NCI-H1694 treated with DMSO at 0.1 percent for 48 hours (cell line): ENCODE measurements at regions not wholly inside any gene's neighbourhood (a gene's known extent, or its start where the extent isn't known, plus 50 kb on each side); places are given as distances from the start of the nearest gene placed in this dataset.

ENCODE experiments used
- DNase-seq: peaks from one replicate; lab custom pipeline; 2025; lab: John Stamatoyannopoulos, UW

DNA sequence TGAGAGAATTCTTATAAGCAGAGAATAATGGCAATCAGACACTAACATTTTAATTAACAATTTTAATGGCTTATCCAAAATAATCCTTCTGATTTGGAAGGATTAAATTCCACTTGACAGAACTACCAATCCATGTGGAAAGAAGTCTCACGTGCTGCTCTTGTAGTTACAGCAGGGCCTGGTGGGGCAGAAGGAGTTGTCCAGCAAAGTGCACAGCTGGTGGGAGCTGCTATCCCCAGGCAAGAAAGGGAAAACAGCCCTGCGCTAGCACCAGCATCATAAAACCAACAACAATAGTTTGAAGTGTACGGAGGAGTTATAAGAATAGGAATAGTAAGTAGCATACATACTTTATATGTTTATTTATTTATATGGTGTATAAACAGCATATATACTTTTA lies 127.4 kb upstream of the TRIM2 start:
- DNase-seq, result no peak

DNA sequence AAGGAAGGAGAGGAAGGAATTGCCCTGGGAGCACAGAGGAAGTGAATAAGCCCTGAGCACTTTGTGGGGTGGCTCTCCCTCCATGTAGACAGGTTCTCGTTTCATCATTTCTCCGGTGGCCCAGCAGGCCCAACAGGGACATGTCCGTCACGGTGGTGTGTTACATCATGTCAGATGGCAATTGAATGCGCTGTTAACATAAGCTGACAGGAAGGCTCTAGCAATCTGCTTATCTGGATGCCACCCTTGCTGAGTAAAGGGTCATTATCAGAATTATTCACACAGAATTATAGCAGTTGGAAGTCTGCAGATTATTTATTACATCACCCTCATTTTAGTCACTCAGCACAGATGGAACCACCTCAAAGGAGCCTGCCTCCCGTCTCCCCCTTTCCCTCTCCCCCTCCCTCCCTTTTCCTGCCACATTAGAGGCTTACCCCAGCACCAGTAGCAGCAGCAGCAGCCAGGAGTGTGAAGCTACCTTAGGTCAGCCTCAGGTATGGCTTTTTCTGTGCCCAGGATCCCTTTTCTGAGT lies 124.3 kb upstream of the TRIM2 start:
- no peak for DNase-seq

GRCh38 chr4:153081006-153081580 lies 123.2 kb upstream of the TRIM2 start:
- no peak for DNase-seq

- no peak for DNase-seq
Observed at GRCh38 chr4:153081693-153082092, 122.5 kb upstream of the TRIM2 start.

- DNase-seq, result no peak
Observed at GRCh38 chr4:153082322-153083301, 121.6 kb upstream of the TRIM2 start.

DNA sequence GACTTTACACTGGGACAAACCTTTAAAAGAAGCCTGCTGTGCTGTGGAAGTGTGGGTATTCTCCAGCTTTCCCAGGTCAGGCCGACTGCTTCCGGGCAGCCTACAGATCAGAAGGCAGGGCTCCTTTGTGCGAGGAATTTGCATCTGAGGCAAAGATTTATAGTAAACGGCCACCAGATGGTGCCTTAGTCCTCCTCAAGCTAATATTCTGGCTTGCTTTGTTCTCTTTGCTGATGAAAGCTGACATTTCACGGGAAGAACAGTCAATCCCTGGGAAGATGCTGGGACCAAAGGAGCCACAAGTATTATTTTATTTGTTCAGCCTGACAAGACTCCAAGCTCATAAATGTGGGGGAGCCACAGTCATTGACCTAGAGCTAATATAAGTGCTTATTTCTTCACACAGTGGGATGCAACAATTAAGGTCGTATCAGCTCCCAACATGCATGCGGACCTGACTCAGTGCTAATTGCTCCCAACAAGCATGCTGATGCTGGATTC lies 120.7 kb upstream of the TRIM2 start:
- DNase-seq, result peak; percentile 88

GRCh38 chr4:153084224-153084979 lies 119.8 kb upstream of the TRIM2 start:
- no peak for DNase-seq

DNA sequence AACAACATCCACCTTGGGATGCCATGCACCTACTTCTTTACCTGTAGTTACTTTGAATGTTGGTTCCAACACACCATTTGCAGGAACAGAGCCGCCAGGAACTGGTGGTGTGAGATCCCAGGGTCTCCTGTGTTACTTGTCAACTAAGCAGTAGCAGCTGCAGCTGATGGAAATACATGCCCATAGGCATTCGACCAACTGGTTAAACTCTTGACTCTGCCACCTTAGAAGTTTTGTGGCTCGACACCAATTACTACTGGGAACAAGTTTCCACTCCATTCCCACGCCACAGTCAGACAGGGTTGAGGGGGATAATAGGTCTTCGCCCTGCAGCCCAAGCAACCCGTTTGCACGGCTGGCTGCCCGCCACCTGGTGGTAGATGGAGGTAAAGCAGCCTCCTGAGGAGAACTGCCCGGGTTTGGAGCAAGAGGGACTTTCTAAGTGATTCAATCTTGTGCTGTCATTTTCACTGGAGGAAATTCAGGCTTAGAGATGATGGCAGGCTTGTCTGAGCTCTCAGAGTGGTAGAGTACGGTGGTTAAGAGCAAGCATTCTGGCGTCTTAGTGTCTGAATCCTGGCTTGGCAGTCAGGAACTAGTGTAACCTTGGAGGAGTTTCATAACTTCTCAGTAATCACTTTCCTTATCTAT lies 119.1 kb upstream of the TRIM2 start:
- DNase-seq, result peak; percentile 44

- DNase-seq, result no peak
Observed at GRCh38 chr4:153087671-153088194, 116.5 kb upstream of the TRIM2 start.

DNA sequence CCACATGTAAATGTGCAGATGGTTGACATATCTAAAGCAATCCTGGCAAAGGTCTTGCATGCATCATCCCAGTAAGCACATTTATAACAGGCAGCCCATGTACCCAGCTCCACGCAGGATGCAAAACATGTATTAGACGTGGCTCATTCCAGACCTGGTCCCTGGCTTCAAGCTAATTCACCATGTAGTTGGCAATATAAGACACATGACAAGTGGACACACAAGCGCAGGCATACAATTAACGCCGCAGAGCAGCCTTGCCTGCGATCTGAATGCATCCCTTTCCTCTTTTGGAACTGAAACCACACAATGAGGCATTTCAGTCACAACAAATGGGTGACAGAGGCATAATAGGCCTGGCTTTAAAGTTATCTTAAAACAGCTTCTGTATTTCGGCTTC lies 114.5 kb upstream of the TRIM2 start:
- DNase-seq, result no peak

DNA sequence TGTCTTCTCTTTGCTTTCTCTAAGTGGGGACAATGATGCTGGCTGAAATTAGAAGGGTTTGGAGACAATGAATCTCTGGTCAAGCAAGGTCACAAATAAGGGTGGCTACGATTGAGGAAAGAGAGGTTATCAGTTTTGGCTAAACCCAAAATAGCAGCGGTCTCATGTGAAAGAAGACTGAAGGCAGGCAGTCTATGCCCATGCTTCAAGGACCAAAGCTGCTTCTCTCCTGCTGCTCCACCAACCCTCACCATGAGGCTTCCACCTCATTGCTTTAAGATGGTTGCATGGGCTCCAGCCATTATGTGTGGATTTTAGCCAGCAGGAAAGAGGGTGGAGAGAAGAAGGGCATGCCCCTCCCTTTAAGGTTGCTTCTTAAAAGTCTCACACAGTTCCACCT lies 114.1 kb upstream of the TRIM2 start:
- DNase-seq, result no peak

- DNase-seq, result no peak
Observed at GRCh38 chr4:153090670-153091385, 113.4 kb upstream of the TRIM2 start.

DNA sequence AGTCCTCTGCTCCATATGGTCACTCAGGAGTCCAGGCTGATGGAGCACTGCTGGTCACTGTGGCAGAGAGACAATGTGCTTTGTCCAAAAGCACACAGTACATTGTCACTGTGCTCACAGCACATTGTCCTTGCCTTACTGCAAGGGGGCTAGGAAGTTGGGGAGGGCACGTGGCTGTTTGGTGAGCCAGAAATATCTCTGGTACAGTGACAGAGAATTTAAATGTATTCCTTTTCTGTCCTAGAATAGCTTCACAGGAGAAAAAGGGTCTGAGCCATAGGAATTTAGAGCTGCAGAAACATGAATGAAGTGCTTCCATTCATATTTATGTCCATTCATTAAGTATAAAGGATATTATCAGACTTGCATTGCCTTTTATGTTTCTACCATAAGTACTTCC lies 110.8 kb upstream of the TRIM2 start:
- DNase-seq, result no peak

- no peak for DNase-seq
Observed at GRCh38 chr4:153093802-153094201, 110.4 kb upstream of the TRIM2 start.

- no peak for DNase-seq
Observed at GRCh38 chr4:153094435-153094834, 109.8 kb upstream of the TRIM2 start.

DNA sequence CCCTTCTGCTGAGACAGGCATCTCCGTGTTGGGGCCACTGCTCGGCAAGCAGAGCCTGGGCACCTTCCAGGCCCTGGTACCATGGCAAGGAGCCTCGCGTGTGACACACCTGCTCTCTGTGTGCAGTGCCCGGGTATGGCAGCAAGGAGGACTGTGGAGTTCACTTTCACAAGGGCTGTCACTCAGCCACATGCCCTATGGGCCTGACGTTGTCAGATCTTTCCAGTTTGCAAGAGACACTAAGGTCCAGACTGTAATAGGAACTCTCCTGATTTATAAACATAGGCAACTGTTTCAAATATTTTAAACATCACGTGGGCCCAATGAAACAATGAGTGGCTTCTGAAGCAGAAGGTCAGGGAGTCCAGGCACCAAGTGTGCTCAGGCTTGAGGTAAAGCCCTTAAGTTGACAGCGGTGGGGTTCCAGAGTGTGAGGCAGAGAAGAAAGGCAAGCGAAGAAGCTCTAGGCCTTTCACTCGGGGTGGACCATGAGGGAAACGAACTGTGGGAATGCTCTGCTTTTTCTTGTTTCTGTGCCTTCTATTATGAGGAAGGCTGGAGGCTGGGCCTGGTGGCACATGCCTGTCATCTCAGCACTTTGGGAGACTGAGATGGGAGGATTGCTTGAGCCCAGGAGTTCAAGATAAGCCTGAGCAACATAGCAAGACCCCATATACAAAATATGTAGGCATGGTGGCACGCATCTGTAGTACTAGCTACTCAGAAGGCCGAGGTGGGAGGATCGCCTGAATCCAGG lies 108.6 kb upstream of the TRIM2 start:
- DNase-seq, result no peak

DNA sequence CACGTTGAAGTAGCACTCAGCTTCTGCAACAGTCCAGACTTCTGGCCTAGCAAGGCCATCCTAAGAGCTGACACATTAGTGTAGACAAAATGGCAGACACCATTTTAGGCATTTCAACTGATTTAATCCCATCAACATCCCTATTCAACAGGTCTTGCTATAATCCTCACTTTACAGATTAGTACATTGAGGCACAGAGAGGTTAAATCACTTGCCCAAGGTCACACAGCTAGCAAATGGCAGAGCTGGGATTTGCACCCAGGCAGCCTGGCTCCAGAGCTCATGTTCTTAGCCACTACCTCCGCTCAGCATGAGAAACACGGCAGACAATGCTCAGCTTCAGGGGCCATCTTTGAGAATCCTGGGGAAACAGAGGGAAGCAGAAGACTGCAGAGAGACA lies 107.9 kb upstream of the TRIM2 start:
- no peak for DNase-seq

DNA sequence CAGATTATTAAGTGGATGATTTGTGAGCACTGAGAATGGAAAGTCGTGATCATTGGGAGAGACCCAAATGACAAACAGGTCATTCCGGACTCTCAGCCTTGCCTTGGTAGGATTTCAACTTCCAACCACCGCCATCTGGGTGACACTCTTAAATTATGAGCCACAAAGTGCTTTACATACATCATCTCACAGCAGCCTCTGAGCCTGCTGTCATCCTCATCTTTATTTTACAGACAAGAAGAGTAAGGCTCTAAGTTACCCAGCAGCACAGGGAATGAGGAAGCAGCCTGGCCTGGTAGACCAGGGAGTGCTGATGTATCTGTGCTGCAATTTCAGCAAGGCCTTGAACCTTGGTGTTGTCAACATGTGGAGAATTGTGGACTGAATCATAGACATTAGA lies 105.8 kb upstream of the TRIM2 start:
- no peak for DNase-seq

DNA sequence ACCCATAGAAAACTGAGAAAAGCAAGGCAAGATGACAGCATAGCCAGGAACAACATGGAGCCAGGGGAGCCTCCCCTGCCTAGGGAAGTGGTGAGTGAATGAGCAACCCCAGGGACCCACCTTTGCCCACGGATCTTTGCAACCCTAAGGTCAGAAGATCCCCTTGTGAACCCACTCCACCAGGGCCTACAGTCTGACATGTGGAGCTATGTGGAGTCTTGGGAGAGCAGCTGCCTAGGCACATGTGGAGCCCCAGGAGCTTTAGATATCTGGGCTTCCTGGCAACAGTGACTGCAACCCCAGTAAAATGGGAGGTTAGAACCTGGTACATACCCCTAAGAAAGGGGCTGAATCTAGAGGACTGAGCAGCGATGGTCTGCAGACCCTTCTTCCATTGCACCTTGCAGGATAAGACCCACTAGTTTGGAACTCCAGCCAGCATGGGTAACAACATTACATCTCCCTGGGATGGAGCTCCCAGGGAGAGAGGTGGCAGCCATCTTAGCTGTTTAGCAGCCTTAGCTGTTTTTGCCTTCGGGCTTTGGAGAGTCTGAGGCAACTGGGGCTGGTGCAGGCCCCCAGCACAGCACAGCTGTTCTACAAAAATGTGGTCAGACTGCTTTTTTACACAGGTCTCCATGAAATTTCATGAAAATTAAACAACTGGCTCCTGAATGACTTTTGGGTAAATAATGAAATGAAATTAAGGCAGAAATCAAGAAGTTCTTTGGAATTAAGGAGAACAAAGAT lies 104.7 kb upstream of the TRIM2 start:
- no peak for DNase-seq
